ENCODE measurements at regions not wholly inside any gene's neighbourhood (a gene's known extent, or its start where the extent isn't known, plus 50 kb on each side); places are given as distances from the start of the nearest gene placed in this dataset.
"Not testable (repeated sequence)": the region's sequence is repeated elsewhere in the genome, so short reads cannot be mapped to it uniquely, and the experiment has no call there.

DNA sequence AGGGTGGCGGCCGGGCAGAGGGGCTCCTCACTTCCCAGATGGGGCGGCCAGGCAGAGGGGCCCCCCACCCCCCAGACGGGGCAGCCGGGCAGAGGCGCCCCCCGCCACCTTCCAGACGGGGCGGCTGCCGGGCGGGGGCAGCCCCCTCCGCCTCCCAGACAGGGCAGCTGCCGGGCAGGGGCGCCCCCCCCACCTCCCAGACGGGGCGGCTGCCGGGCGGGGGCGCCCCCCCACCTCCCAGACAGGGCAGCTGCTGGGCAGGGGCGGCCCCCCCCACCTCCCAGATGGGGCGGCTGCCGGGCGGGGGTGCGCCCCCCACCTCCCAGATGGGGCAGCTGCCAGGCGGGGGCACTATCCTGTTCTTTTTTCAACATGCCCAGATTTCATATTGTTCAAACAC, 78.2 kb upstream of the DST start:
- no TSS peak for BruUV-seq (replicated peaks)
- no peak for DNase-seq (ENCODE audit: low spot score)
- ChIA-PET CTCF (no interaction called here), POLR2A (ENCODE audit: low non-redundant PET) (no interaction called here)
- H3K4me1 ChIP-seq (ENCODE audit: insufficient read depth, low read length, poor library complexity, severe bottlenecking) = peaks cover 8% of the 10 kb centered on the region
- no peak for TF ChIP-seq EZH2 (IDR thresholded peaks at IDR 0.05; ENCODE audit: borderline replicate concordance, low read depth, low read length, poor library complexity, severe bottlenecking)
- TF ChIP-seq CTCF (conservative IDR thresholded peaks at IDR 0.05; ENCODE audit: low read depth, low read length) = no peak
- no peaks in the 10 kb centered on the region for H3K9me3 ChIP-seq (ENCODE audit: low read depth, low read length, poor library complexity, severe bottlenecking)
- H3K4me3 ChIP-seq (ENCODE audit: low read depth, low read length, poor library complexity, severe bottlenecking) = no peak overlapping the region
- no peak overlapping the region for H3K27ac ChIP-seq (ENCODE audit: low read depth, low read length, poor library complexity, severe bottlenecking)
- intact Hi-C loops (cut with micrococcal nuclease; ENCODE audit: unreplicated experiment) = no loop called here
- no peaks in the 10 kb centered on the region for H3K27me3 ChIP-seq (replicated peaks; ENCODE audit: insufficient read depth, low read depth, low read length, poor library complexity)
- H3K36me3 ChIP-seq (ENCODE audit: insufficient read depth, low read length, poor library complexity, severe bottlenecking) = no peaks in the 10 kb centered on the region

DNA sequence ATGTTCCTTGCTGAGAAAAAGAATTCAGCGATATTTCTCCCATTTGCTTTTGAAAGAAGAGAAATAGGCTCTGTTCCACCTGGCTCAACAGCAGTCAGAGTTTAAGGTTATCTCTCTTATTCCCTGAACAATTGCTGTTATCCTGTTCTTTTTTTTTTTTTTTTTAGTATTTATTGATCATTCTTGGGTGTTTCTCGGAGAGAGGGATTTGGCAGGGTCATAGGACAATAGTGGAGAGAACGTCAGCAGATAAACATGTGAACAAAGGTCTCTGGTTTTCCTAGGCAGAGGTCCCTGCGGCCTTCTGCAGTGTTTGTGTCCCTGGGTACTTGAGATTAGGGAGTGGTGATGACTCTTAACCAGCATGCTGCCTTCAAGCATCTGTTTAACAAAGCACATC, 77.5 kb upstream of the DST start:
- intact Hi-C loops (cut with micrococcal nuclease; ENCODE audit: unreplicated experiment) = not testable (repeated sequence)

DNA sequence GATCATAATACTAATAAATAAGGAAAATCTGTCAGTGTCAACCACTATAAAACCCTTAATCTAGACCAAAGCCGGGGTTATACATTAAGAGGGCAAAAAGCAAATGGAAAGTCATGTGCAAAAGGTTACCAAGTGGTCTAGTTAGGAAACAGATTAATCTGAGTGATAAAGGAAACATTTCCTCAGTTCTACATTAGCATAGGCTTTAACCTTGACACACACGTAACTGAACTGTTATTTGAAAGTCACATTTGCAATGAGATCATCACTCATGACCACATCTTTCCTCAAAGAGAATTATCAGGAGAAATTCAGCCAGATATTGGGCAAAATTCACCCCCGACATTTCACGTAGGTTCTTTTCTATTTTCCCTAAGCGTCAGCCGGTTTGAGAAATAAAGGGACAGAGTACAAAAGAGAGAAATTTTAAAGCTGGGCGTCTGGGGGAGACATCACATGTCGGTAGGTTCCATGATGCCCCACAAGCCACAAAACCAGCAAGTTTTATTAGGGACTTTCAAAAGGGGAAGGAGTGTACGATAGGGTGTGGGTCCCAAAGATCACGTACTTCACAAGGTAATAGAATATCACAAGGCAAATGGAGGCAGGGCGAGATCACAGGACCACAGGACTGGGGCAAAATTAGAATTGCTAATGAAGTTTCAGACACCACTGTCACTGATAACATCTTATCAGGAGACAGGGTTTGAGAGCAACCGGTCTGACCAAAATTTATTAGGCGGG, 76.8 kb upstream of the DST start:
- H3K27ac ChIP-seq (ENCODE audit: low read depth, low read length, poor library complexity, severe bottlenecking); CTCF ChIA-PET; H3K9me3 ChIP-seq (ENCODE audit: low read depth, low read length, poor library complexity, severe bottlenecking); BruUV-seq (replicated peaks); H3K4me3 ChIP-seq (ENCODE audit: low read depth, low read length, poor library complexity, severe bottlenecking); H3K27me3 ChIP-seq (replicated peaks; ENCODE audit: insufficient read depth, low read depth, low read length, poor library complexity); POLR2A ChIA-PET (ENCODE audit: low non-redundant PET); DNase-seq (ENCODE audit: low spot score); H3K36me3 ChIP-seq (ENCODE audit: insufficient read depth, low read length, poor library complexity, severe bottlenecking): not testable (repeated sequence)
- peaks cover 22% of the 10 kb centered on the region for H3K4me1 ChIP-seq (ENCODE audit: insufficient read depth, low read length, poor library complexity, severe bottlenecking)
- intact Hi-C loops (cut with micrococcal nuclease; ENCODE audit: unreplicated experiment) = loop anchor here (5.0 to 10.0 kb wide), 2 partner anchors 33 to 305 kb away; no protein-coding TSS in a partner anchor

More for the DNA sequence above, 77.5 kb upstream of the DST start:
- peaks cover 15% of the 10 kb centered on the region for H3K4me1 ChIP-seq (ENCODE audit: insufficient read depth, low read length, poor library complexity, severe bottlenecking)
- POLR2A ChIA-PET (ENCODE audit: low non-redundant PET); H3K27me3 ChIP-seq (replicated peaks; ENCODE audit: insufficient read depth, low read depth, low read length, poor library complexity); BruUV-seq (replicated peaks); CTCF ChIA-PET; H3K36me3 ChIP-seq (ENCODE audit: insufficient read depth, low read length, poor library complexity, severe bottlenecking); DNase-seq (ENCODE audit: low spot score); H3K4me3 ChIP-seq (ENCODE audit: low read depth, low read length, poor library complexity, severe bottlenecking); H3K27ac ChIP-seq (ENCODE audit: low read depth, low read length, poor library complexity, severe bottlenecking); H3K9me3 ChIP-seq (ENCODE audit: low read depth, low read length, poor library complexity, severe bottlenecking): not testable (repeated sequence)

DNA sequence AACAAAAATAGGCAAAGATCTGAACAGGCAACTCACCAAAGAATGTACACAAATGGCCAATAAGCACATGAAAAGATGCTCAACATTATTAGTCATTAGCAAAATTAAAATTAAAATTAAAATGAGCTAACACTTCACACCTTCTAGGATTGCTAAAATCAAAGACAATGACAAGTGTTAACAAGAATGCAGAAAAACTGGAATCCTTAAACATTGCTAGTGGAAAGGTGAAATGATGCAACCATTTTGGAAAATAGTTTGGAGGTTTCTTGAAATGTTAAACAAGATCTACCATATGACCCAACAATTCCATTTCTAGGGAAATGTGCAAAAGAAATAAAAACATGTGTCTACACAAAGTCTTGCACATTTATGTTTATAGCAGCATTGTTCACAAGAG, 75.5 kb upstream of the DST start:
- Histone ChIP-seq H3K4me3 (ENCODE audit: low read depth, low read length, poor library complexity, severe bottlenecking) (no peak overlapping the region), H3K36me3 (ENCODE audit: insufficient read depth, low read length, poor library complexity, severe bottlenecking) (no peaks in the 10 kb centered on the region), H3K27ac (ENCODE audit: low read depth, low read length, poor library complexity, severe bottlenecking) (no peak overlapping the region), H3K4me1 (ENCODE audit: insufficient read depth, low read length, poor library complexity, severe bottlenecking) (peaks cover 35% of the 10 kb centered on the region), H3K27me3 (replicated peaks; ENCODE audit: insufficient read depth, low read depth, low read length, poor library complexity) (no peaks in the 10 kb centered on the region), H3K9me3 (ENCODE audit: low read depth, low read length, poor library complexity, severe bottlenecking) (no peaks in the 10 kb centered on the region)
- DNase-seq (ENCODE audit: low spot score) = no peak
- no peak for TF ChIP-seq CTCF (conservative IDR thresholded peaks at IDR 0.05; ENCODE audit: low read depth, low read length)
- no peak for TF ChIP-seq EZH2 (IDR thresholded peaks at IDR 0.05; ENCODE audit: borderline replicate concordance, low read depth, low read length, poor library complexity, severe bottlenecking)
- ChIA-PET POLR2A (ENCODE audit: low non-redundant PET) (no interaction called here), CTCF (no interaction called here)
- intact Hi-C loops (cut with micrococcal nuclease; ENCODE audit: unreplicated experiment) = loop anchor here (5.0 to 10.0 kb wide), 2 partner anchors 34 to 307 kb away; no protein-coding TSS in a partner anchor
- no TSS peak for BruUV-seq (replicated peaks)
